ENCODE measurements at regions not wholly inside any gene's neighbourhood (a gene's known extent, or its start where the extent isn't known, plus 50 kb on each side); places are given as distances from the start of the nearest gene placed in this dataset.

DNA sequence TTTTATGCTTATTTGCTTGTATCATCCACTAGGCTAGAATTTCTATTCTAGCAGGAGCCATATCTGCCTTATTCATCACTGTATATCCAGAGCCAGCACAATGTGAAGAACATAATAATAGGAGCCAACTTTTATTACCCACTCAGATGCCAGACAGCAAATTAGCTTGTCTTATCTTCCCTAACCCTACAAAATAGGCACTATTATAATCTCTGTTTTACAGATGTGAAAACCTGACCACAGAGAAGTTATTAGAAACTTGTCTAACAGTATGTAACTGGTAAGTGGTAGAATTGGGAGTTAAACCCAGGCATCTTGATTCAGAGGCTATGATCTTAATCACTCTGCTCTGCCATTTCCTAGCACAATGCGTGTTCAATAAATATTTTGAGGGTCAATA, 579.5 kb downstream of the CAAP1 start:
- Histone ChIP-seq H3K36me3 (ENCODE audit: insufficient read depth, low read length) (no peaks in the 10 kb centered on the region), H3K4me3 (ENCODE audit: low read depth, low read length, poor library complexity, severe bottlenecking) (no peak overlapping the region), H3K9me3 (ENCODE audit: low read length) (no peaks in the 10 kb centered on the region), H3K9ac (ENCODE audit: low read length) (no peak overlapping the region), H3K27me3 (ENCODE audit: insufficient read depth, low read length) (no peaks in the 10 kb centered on the region), H3K9me2 (ENCODE audit: low read depth, low read length) (no peaks in the 10 kb centered on the region), H4K20me1 (ENCODE audit: insufficient read depth, low read length) (no peaks in the 10 kb centered on the region), H2AFZ (ENCODE audit: low read length) (no peak overlapping the region), H3F3A (ENCODE audit: insufficient read depth, low read length) (no peaks in the 10 kb centered on the region), H3K79me2 (ENCODE audit: insufficient read depth, low read length) (no peaks in the 10 kb centered on the region), H3K27ac (ENCODE audit: low read depth, low read length, poor library complexity, severe bottlenecking) (no peak overlapping the region), H3K4me1 (ENCODE audit: insufficient read depth, low read length, severe bottlenecking) (no peaks in the 10 kb centered on the region), H3K4me2 (ENCODE audit: low read length) (no peak overlapping the region)
- TF ChIP-seq EZH2 (IDR thresholded peaks at IDR 0.05; ENCODE audit: borderline replicate concordance, low read length) = no peak
- TF ChIP-seq, protein P1, sequence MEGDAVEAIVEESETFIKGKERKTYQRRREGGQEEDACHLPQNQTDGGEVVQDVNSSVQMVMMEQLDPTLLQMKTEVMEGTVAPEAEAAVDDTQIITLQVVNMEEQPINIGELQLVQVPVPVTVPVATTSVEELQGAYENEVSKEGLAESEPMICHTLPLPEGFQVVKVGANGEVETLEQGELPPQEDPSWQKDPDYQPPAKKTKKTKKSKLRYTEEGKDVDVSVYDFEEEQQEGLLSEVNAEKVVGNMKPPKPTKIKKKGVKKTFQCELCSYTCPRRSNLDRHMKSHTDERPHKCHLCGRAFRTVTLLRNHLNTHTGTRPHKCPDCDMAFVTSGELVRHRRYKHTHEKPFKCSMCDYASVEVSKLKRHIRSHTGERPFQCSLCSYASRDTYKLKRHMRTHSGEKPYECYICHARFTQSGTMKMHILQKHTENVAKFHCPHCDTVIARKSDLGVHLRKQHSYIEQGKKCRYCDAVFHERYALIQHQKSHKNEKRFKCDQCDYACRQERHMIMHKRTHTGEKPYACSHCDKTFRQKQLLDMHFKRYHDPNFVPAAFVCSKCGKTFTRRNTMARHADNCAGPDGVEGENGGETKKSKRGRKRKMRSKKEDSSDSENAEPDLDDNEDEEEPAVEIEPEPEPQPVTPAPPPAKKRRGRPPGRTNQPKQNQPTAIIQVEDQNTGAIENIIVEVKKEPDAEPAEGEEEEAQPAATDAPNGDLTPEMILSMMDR (IDR thresholded peaks at IDR 0.05; ENCODE audit: low read length) = no peak

- Histone ChIP-seq H3K27me3 (ENCODE audit: insufficient read depth, low read length) (no peaks in the 10 kb centered on the region), H3F3A (ENCODE audit: insufficient read depth, low read length) (no peaks in the 10 kb centered on the region), H3K9me2 (ENCODE audit: low read depth, low read length) (no peaks in the 10 kb centered on the region), H3K4me3 (ENCODE audit: low read depth, low read length, poor library complexity, severe bottlenecking) (no peak overlapping the region), H3K4me2 (ENCODE audit: low read length) (no peak overlapping the region), H4K20me1 (ENCODE audit: insufficient read depth, low read length) (no peaks in the 10 kb centered on the region), H3K27ac (ENCODE audit: low read depth, low read length, poor library complexity, severe bottlenecking) (no peak overlapping the region), H3K4me1 (ENCODE audit: insufficient read depth, low read length, severe bottlenecking) (no peaks in the 10 kb centered on the region), H3K79me2 (ENCODE audit: insufficient read depth, low read length) (no peaks in the 10 kb centered on the region), H3K9me3 (ENCODE audit: low read length) (no peaks in the 10 kb centered on the region), H3K36me3 (ENCODE audit: insufficient read depth, low read length) (no peaks in the 10 kb centered on the region), H3K9ac (ENCODE audit: low read length) (no peak overlapping the region), H2AFZ (ENCODE audit: low read length) (no peak overlapping the region)
- no peak for TF ChIP-seq EZH2 (IDR thresholded peaks at IDR 0.05; ENCODE audit: borderline replicate concordance, low read length)
- TF ChIP-seq, protein P1 (IDR thresholded peaks at IDR 0.05; ENCODE audit: low read length) = no peak
Measured at GRCh38 chr9:26311463-26311995, 581.1 kb downstream of the CAAP1 start.

DNA sequence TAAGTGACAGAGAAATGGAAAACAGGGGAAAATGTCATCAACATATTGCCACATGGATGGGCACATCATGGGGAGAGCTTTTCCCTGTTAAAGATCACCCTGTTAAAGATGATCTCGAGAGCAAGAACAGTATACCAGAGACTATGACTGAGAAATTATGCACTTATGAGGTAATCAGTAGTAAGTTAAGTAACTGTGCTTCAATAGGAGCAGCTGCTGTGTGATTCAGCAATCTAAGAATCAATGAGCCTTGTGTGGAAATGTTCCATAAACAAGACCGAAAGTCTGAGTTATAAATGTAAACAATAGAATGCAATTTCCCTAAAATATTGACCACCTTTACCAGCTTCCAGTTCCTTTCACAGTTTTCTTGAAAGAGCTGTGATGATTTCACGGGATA, 582.3 kb downstream of the CAAP1 start:
- Histone ChIP-seq H3K36me3 (ENCODE audit: insufficient read depth, low read length) (no peaks in the 10 kb centered on the region), H3K27ac (ENCODE audit: low read depth, low read length, poor library complexity, severe bottlenecking) (no peak overlapping the region), H3K4me2 (ENCODE audit: low read length) (no peak overlapping the region), H3F3A (ENCODE audit: insufficient read depth, low read length) (no peaks in the 10 kb centered on the region), H3K9me3 (ENCODE audit: low read length) (no peaks in the 10 kb centered on the region), H2AFZ (ENCODE audit: low read length) (no peak overlapping the region), H3K9ac (ENCODE audit: low read length) (no peak overlapping the region), H3K27me3 (ENCODE audit: insufficient read depth, low read length) (no peaks in the 10 kb centered on the region), H3K79me2 (ENCODE audit: insufficient read depth, low read length) (no peaks in the 10 kb centered on the region), H3K4me3 (ENCODE audit: low read depth, low read length, poor library complexity, severe bottlenecking) (no peak overlapping the region), H3K4me1 (ENCODE audit: insufficient read depth, low read length, severe bottlenecking) (no peaks in the 10 kb centered on the region), H4K20me1 (ENCODE audit: insufficient read depth, low read length) (no peaks in the 10 kb centered on the region), H3K9me2 (ENCODE audit: low read depth, low read length) (no peaks in the 10 kb centered on the region)
- TF ChIP-seq, protein P1 (IDR thresholded peaks at IDR 0.05; ENCODE audit: low read length) = no peak
